Inferior parietal cortex (tissue), 1 donor: ENCODE measurements at regions not wholly inside any gene's neighbourhood (a gene's known extent, or its start where the extent isn't known, plus 50 kb on each side); places are given as distances from the start of the nearest gene placed in this dataset.
"Not testable (repeated sequence)": the region's sequence is repeated elsewhere in the genome, so short reads cannot be mapped to it uniquely, and the experiment has no call there.

Experiments
- DNase-seq: peaks from one replicate; pipeline ENCODE4 v3.0.0-alpha.2; 2016; ENCODE audit errors: extremely low spot score

DNA sequence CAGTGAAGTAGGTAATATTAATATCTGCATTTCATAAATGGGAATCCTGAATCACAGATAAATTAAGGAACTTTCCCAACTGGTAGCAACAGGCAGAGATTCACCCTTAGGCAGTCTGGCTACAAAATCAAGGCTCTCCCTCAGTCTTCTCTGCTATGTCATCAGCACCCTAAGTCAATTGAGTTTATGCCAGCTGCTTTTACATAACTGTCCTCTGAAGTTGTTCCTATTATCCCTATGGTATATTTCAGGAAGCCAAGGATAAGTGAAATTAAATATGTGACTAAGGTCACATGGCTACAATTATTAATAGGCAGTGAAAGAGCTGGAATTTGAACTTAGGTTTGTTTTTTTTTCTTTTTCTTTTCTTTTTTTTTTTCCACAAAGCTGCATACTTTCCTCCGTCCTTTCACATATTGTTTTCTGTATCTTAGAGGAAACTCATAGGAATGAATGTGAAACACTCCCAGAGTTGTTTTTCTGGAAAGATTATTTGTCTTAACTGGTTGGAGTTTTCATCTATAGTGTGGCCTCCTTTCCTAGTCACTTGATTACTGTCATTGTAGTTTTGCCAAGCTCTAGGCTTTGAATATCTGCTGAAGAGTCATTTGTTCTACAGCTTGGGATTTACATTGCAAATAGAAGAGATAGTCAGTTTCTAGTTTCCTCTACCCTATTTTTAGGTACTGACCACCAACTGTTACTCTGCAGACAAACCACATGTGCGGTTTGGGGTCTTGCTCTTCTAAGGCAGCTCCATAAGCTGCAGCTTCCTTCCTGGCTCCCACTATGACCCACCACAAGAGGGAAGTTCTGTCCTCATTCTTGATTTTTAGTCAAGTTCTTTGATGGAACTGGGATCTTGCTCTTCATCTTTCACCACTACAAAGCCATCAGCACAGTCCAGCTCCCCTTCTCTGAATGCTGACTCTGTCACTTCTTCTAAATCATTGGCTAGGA lies 338.0 kb upstream of the KIAA1217 start:
- no peak for DNase-seq

DNA sequence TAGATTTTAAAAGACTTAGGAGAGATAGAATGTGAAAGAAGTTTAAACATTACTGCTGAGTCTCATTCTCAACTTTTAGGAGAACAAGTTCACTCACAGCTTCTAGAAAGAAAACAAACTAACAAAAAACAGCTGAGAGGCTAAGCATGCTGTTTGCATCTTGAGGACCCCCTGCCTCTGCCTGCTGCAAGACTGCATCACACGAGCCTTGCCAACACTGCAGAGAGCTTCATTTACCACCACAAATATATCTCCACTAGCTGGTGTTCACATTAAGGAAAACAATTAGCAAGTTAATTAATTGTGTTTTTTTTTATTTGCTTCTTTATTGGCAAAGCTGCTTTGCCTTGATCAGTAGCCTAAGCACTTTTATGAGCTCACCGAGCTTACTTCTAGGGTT lies 336.6 kb upstream of the KIAA1217 start:
- DNase-seq = no peak

DNA sequence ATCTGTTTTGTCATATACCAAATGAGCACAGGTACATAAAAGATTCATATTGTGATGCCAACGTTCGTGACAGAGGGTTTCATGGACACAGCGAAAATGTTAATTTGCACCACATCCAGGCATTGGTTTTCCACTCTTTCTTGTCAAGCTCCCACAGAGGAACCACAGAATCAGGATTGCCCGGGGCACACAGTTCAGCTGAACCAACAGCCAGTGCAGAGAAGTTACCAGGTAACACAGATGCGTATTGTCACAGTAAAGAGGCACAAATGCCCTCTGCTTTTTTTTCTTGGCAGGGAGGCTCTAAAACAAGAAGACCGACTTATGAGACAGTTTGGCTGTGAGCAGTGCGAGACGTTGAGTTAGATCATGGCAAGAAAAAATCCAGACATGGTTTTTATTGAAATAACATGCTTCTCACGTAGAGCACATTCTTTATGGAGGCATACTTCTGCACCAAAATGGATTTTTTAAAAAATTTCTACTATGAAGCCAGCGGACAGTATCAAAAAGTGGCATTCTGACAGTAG lies 331.1 kb upstream of the KIAA1217 start:
- DNase-seq = no peak

DNA sequence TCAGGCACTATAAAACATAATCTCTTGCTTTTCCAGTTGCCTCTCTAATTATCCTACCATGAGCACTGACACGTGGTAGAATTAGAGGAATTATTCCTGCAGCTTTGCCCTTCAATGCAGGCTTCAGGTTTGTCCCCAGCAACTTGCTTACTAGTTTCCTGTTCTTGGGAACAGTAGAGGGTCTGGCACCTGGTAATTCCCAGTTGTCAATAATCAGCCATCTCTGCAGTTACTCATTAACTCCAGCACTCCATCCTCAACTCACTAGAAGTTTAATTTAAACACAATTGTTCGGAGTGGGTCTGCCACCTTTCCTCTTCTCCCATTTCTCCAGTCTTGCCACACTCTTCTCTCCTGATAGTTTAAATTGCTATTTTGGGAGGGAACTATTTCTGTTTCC lies 324.3 kb upstream of the KIAA1217 start:
- DNase-seq = no peak

DNA sequence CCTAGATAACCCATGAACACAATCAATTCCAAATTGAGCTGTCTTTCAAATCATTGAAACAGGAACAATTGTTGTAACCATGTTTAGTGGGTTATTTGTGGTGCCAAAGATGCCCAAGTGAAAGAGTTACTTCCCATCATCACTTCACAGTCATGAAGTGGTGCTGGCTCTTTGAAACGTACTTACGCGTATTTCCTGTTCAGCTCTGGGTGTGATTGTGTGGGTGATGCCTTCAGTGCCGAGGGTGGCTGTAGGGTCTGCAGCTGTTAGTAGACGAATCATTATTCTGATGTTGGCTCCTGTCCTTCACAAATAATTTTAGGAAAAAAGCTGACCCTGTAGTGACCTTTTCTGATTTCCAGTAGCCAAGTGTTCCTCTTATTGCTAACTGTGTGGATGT lies 323.1 kb upstream of the KIAA1217 start:
- DNase-seq = no peak

DNA sequence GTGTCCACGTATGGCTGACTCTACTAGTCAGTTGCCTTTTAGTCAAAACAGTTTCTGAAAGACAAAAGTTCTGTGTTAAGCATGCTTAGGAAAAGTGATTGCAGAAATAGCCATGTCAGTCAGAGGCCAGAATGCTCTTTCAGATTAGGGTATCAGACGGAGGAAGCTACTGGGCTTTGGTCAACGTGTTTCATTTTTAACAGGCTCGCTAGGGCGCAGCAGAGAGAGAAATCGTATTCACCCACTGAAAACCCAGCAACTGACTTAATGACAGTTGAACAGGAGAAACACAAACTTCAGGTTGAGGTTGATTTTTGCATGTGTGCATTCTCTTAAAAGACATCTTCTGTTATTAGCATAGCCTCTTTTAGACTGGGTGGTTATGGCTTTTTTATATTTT lies 322.6 kb upstream of the KIAA1217 start:
- DNase-seq = no peak

DNA sequence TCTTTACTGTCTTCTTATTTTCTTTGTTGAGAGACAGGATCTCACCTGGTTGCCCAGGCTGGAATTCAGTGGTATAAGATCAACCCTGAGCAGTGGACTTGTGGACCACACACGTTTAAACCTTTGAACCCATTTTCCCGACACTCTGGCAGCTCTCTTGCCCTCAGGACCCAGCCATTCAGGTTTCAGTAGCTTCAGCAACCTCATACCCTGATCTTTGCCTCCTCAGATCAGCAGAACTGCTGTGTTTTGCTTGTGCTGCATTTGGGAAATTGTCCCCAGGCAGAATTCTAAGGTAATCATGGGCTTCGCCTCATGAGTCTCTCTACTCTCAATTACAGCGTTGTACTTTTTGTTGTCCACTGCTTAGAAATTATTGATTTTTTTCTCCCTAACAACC lies 317.6 kb upstream of the KIAA1217 start:
- DNase-seq = no peak

DNA sequence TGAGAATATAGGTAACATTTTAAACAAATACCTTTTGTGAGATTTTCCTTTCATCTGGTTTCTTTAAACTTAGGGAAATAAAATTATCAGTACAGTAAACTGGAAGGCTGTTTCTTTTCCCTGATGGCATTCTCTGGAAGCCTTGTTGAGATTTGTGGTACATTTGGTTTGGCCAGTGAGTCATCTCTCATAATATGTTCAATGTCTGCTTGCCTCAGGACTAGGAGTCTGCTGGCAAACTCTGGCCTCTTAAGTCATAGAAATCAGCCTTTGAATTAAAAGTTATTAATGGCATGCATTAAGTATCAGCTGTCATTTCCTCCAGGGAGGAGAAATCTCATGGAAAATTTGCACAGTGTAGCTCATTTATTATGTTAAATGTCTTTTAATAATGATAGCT lies 316.6 kb upstream of the KIAA1217 start:
- no peak for DNase-seq

DNA sequence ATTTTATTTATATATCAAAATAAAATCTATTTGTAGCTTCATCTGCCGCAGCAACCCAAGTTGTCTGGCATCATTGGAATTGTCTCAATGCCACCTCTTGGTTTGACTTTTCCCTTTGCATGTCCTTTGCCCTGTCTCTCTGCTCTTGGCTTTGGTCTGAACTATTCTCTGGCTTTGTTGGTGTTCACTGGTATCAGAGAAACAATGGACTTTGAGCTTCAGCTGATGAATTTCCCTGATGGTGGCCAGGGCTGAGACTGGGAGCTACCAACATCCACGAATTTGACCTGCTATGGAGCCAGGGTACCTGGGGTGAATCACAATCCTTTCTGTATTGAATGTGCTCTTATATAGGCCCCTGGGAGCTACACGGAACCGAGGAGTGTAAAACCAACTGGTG lies 311.7 kb upstream of the KIAA1217 start:
- no peak for DNase-seq

DNA sequence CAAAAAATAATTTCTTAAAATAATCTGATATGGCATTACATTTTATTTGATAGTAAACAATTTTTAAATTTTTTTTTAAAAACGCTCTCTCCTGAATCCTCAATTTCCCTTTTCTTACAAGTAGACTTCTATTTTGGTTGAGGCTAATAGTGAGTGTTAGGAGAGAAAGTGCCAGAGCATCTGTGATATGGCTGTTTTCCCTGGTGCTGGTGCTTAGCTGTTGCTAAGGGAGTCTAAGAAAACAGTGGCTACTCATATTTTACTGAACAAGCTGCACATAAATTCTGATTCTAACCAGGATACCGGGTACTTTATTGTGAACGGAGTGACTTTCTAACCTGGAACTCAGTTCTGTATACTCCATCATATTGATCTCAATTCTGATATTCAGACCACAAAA lies 311.1 kb upstream of the KIAA1217 start:
- no peak for DNase-seq

DNA sequence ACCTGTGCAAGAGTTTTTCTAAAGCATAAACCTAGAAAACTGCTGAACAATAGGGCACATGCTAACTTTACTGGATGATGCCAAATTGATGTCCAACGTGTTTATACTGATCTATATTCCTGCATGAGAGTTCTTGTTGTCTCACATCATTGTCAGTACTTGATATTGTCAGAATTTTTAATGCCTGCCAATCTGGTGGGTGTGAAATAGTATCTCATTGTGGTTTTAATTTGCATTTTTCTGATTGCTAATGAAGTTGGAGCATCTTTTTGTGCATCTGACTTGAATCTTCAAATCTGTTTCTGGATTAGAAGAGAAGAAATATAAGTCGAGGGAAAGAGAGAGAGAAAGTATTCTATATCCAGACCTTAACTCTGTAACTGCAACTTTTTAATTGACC lies 309.8 kb upstream of the KIAA1217 start:
- DNase-seq = no peak

DNA sequence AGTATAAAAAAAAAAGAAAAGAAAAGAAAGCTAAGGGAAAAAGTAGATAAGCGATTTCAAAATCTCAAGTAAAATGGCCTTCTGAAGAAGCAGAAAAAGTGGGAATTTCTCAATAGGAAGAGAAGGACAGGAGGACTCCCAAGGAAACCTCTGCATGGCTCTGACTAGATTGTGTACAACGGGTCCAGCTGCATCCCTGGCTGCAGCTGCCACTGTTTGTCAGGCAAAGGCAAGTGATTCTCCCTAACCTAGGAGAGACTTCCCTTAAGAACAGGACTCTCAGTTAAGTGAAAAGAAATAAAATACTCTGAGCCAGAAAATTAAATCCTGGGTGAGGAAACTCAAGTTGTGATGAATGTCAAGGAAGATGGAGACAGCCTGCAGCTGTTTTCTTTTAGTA lies 298.6 kb upstream of the KIAA1217 start:
- DNase-seq = no peak

DNA sequence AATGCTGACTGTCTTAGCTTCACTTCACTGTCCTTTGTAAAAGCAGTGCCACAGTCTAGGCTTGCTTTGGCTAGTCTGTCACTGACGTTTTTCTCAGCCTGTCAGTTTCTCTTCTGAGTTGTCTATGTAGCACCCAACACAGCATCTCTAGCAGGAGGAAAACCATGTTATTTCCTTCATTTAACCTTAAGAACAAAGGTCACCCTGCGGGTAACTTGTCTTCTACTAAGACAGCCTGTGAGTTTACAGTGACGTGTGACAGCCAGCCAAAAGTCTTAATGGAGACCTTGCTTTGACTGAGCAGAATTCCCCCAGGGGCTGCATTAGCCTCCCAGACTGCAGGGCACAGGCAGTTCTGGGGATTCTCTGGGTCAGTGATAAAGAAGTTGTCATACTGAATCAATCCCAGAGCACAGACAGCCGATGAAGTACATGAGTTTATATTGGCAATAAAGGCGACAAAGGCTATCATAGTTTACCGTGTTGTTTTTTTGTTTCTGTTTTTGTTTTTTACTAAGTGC lies 296.0 kb upstream of the KIAA1217 start:
- DNase-seq = no peak

DNA sequence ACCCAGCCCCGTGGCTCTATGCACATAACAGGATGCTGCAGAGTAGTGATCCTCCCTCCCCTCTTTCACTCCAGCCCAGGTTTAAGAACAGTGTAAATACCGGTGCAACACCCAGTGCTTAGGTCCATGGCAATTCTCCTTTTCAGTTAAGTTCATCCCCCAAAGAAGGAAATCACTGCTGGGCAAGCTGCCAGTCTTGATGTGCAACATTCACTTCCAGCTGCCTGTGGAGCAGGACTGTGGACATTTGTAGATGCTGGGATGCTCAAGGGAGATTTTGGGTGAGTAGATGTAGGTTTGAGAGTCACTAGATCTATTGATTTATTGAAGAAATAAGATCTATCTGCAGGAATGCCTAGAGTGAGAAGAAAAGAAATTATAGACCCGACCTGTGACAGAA lies 294.3 kb upstream of the KIAA1217 start:
- no peak for DNase-seq

DNA sequence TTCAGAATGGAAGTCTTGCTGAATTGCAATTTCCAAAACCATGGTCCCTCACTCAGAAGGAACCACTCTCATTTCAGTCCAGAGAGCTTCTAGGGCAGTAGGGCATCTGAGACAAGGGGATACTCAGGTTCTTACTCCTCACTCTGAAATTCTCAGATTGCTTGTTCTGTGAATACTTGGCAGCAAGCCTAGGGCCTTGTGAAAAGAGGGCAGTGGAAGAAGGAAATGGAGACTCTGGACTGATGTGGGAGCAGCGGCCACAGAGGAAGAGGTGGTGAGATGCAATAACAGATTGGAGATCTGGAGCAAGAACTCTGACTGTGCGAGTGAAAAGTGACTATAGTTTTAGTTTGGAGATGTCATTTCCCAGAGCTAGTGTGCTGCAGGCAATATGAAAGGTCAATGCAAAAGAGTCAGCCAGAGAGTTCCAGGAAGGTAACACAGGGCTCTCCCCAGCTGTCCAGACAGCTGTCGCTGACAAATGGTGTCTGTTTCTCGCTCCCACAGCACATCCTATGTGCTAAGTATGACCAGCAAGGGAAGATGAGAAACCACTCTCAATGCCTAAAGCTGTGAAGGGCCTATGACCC lies 291.6 kb upstream of the KIAA1217 start:
- DNase-seq = no peak

DNA sequence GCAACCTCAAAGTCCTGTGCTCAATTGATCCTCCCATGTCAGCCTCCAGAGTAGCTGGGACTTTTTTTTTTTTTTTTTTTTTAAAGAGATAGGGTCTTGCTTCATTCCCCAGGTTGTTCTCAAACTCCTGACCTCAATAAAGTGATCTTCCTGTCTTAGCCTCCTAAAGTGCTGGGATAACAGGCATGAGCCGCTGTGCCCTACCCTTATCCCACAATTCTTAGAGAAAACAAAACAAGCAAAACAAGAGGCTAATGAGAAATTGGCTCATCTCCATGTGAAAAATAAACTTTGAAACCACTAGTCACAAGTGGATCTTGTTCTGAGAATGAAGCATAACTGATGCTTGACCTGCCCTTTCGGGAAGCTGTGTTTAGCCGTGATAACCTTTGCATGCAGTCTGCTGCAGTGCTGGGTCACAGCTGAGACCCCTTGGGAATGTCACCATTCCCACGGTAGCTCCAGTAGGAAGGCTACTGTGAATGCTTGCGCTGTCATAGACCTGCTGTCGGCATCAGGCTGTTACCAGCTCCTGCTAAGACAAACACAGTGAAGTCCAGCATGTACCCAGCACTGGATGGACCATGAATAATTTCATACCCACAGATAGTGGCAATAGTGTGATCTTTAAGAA lies 290.7 kb upstream of the KIAA1217 start:
- no peak for DNase-seq

DNA sequence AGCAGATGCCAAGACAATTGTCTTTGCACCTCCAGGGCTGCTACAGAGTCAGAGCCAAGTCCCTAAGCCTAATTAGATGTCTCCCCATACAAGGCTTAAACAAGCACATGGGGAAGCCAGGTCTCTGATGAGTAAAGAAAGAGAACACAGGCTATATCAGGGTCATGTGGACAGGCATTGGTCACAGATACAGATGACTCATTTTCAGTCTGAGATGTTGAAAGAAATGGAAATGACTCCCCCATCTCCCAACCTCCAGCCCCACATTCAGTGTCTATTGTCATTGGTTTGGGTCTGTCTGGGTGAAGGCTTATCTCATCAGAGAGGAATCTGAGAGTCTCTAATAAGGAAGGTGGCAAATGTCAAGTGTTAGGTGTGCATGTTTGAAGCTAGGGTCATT lies 290.1 kb upstream of the KIAA1217 start:
- DNase-seq = no peak

DNA sequence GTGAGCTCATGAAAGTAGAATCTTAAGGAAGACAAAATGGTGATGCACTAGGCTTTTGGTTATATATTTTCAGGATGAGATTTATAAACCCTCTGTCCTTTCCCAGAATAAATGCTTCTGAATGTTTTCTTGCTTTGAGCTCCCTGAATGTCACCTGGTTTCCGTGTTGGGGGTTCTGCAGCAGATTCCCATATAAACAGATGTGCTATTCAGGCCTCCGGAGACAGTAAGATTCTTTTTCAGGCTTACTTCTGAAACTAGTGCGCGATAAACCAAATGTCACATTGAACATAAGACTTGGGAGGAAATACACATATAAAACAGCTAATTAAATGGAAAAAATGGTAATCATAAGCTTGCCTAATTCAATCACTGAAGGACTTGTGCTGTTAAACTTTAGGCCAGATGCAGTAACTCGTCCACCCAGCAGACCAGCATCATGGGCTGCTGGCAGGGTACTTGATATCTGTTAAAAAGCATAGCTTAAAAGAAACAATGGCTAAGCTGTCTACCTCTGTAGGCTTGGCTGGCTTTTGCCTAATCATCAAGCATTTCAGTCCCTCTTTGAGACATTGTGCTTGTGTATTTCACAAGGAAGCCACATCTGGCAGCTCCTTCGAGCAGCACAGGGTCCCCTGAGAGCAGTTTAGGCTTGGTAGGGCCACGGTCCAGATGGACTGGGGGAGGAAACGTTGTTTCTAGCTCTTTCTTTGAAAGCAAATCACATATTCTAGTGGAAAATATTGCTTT lies 281.2 kb upstream of the KIAA1217 start:
- no peak for DNase-seq

DNA sequence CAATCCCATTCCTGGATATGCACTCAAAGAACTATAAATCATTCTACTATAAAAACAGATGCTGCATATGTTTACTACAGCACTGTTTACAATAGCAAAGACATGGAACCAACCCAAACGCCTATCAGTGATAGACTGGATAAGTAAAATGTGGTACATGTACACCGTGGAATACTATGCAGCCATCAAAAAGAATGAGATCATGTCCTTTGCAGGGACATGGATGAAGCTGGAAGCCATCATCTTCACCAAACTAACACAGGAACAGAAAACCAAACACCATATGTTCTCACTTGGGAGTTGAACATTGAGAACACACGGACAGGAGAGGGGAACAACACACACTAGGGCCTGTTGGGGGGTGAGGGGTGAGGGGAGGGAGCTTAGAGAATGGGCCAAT lies 274.9 kb upstream of the KIAA1217 start:
- not testable (repeated sequence) for DNase-seq

DNA sequence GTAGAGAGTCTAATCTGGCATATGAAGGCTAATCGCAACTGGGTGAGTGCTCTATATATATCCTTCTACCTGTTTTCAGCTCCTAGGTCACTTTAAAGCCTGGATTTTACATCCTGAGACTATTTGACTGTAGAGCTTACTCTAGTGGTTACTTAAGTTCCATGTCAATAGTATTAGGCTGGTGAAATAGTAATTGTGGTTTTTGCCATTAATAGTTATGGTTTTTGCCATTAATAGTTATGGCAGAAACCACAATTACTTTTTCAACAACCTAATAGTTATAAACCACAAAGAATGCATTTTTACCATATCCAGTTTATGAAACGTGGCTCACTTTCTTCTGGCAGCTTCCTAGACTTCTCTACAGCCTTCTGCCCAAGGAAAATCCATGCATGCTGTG lies 263.1 kb upstream of the KIAA1217 start:
- DNase-seq = no peak

DNA sequence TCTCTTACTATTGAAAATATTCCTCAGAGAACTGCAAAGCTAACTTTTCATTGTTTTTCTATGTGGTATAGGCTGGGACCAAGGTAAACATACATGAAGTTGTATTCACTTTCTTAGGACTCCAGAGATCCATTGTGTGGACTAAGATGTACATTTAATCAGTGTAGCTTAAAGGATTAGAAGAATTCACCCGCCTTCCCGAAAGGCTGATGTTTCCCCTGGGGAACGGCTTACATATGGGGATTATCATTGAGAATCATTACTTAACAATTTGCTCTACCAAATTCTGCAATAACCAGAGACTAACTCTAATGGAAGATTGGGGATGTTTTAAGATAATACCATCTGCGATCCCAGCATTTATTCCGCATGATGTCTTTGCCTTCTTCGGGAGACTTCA lies 257.1 kb upstream of the KIAA1217 start:
- DNase-seq = no peak
